OCI-LY1 (cell line): ENCODE measurements at regions not wholly inside any gene's neighbourhood (a gene's known extent, or its start where the extent isn't known, plus 50 kb on each side); places are given as distances from the start of the nearest gene placed in this dataset.

Source experiments
- EZH2 ChIP-seq: fragments of 200-600 bp; sonication (generic), shearing (Covaris generic); IDR thresholded peaks from 2 replicates; pipeline ENCODE4 v1.8.0; 2017; ENCODE audit warnings: borderline replicate concordance, mixed run types, mild to moderate bottlenecking, antibody characterized with exemption, low read length, moderate library complexity, mixed read lengths
- TF ChIP-seq, protein P1 (sequence below): fragments of 200-600 bp; sonication (generic), shearing (Covaris generic); IDR thresholded peaks from 2 replicates; pipeline ENCODE4 v1.5.1; 2017; ENCODE audit warnings: mild to moderate bottlenecking, antibody characterized with exemption, low read length, moderate library complexity, mixed read lengths

GRCh38 chr2:34549710-34550345 lies 950.7 kb upstream of the FAM98A start:
- TF ChIP-seq EZH2 = no peak
- TF ChIP-seq, protein P1, sequence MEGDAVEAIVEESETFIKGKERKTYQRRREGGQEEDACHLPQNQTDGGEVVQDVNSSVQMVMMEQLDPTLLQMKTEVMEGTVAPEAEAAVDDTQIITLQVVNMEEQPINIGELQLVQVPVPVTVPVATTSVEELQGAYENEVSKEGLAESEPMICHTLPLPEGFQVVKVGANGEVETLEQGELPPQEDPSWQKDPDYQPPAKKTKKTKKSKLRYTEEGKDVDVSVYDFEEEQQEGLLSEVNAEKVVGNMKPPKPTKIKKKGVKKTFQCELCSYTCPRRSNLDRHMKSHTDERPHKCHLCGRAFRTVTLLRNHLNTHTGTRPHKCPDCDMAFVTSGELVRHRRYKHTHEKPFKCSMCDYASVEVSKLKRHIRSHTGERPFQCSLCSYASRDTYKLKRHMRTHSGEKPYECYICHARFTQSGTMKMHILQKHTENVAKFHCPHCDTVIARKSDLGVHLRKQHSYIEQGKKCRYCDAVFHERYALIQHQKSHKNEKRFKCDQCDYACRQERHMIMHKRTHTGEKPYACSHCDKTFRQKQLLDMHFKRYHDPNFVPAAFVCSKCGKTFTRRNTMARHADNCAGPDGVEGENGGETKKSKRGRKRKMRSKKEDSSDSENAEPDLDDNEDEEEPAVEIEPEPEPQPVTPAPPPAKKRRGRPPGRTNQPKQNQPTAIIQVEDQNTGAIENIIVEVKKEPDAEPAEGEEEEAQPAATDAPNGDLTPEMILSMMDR = no peak
